ENCODE measurements at regions not wholly inside any gene's neighbourhood (a gene's known extent, or its start where the extent isn't known, plus 50 kb on each side); places are given as distances from the start of the nearest gene placed in this dataset.

DNA sequence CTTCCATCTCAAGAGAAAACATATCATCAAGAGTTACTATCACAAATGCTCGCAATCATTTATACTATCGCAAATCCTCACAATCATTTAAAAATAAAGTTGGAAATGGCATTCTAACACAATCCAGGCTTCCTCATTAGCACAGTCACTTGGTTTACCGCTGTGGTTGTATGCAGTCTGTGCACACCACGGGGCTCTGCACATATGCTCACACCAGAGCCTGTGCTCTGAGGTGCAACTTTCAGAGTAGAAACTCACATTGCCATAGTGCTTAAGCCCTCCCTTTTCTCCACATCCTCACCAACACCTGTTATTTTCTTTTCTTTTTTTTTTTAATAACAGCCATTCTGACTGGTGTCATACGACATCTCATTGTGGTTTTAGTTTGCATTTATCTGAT, 235.6 kb upstream of the KLF6 start:
- no peak for TF ChIP-seq YY1 (IDR thresholded peaks at IDR 0.05; ENCODE audit: low read depth)
- no peak for TF ChIP-seq CREB1 (IDR thresholded peaks at IDR 0.05; ENCODE audit: low read depth)
- no peak for TF ChIP-seq TCF12 (IDR thresholded peaks at IDR 0.05; ENCODE audit: low read depth)
- TF ChIP-seq ZBTB7A (IDR thresholded peaks at IDR 0.05; ENCODE audit: low read depth), result no peak
- no peak for TF ChIP-seq EP300 (IDR thresholded peaks at IDR 0.05; ENCODE audit: borderline replicate concordance)
- TF ChIP-seq EGR1 (IDR thresholded peaks at IDR 0.05), result no peak
- no peak for TF ChIP-seq FOXM1 (IDR thresholded peaks at IDR 0.05; ENCODE audit: borderline replicate concordance, low read depth)
- TF ChIP-seq CEBPB (IDR thresholded peaks at IDR 0.05), result no peak
- TF ChIP-seq, protein P1, sequence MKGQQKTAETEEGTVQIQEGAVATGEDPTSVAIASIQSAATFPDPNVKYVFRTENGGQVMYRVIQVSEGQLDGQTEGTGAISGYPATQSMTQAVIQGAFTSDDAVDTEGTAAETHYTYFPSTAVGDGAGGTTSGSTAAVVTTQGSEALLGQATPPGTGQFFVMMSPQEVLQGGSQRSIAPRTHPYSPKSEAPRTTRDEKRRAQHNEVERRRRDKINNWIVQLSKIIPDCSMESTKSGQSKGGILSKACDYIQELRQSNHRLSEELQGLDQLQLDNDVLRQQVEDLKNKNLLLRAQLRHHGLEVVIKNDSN (IDR thresholded peaks at IDR 0.05), result no peak

- TF ChIP-seq TCF12 (IDR thresholded peaks at IDR 0.05; ENCODE audit: low read depth), result no peak
- no peak for TF ChIP-seq ZBTB7A (IDR thresholded peaks at IDR 0.05; ENCODE audit: low read depth)
- TF ChIP-seq TAF1 (IDR thresholded peaks at IDR 0.05; ENCODE audit: low read depth), result no peak
- TF ChIP-seq CEBPB (IDR thresholded peaks at IDR 0.05), result no peak
- TF ChIP-seq RAD21 (IDR thresholded peaks at IDR 0.05; ENCODE audit: low read depth), result no peak
- no peak for TF ChIP-seq EGR1 (IDR thresholded peaks at IDR 0.05)
- TF ChIP-seq CREB1 (IDR thresholded peaks at IDR 0.05; ENCODE audit: low read depth), result no peak
- no peak for TF ChIP-seq FOXM1 (IDR thresholded peaks at IDR 0.05; ENCODE audit: borderline replicate concordance, low read depth)
- TF ChIP-seq TEAD4 (IDR thresholded peaks at IDR 0.05), result no peak
- TF ChIP-seq, protein P2, sequence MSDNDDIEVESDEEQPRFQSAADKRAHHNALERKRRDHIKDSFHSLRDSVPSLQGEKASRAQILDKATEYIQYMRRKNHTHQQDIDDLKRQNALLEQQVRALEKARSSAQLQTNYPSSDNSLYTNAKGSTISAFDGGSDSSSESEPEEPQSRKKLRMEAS (IDR thresholded peaks at IDR 0.05), result no peak
- no peak for TF ChIP-seq YY1 (IDR thresholded peaks at IDR 0.05; ENCODE audit: low read depth)
- TF ChIP-seq EP300 (IDR thresholded peaks at IDR 0.05; ENCODE audit: borderline replicate concordance), result no peak
- no peak for TF ChIP-seq NFIC (IDR thresholded peaks at IDR 0.05)
- TF ChIP-seq REST (IDR thresholded peaks at IDR 0.05; ENCODE audit: low read depth), result no peak
Observed at GRCh38 chr10:4018054-4018511, 233.1 kb upstream of the KLF6 start.

DNA sequence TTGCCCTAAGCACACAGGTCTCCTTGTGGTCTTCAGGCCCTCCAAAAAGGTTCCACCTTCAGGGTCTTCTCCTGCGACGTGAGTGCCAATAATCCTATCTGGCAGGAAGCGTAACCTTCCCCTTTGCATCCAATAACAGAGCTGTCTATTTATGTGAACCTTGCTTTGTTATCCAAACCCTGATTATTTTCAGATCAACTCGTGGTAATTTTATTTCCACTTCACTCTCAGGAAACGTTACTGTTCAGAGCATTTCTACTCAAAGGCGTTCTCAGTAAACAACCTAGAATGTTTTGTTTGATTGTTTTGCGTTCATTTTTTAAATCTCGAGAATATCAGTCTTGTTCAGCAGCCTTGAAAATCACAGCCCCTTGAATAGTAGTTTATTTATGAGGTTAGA, 232.3 kb upstream of the KLF6 start:
- no peak for TF ChIP-seq CEBPB (IDR thresholded peaks at IDR 0.05)

GRCh38 chr10:4016214-4016740, 231.3 kb upstream of the KLF6 start:
- TF ChIP-seq, protein P2 (IDR thresholded peaks at IDR 0.05), result no peak
- TF ChIP-seq REST (IDR thresholded peaks at IDR 0.05; ENCODE audit: low read depth) (no peak), CEBPB (IDR thresholded peaks at IDR 0.05) (no peak), NFIC (IDR thresholded peaks at IDR 0.05) (no peak), TAF1 (IDR thresholded peaks at IDR 0.05; ENCODE audit: low read depth) (no peak), CREB1 (IDR thresholded peaks at IDR 0.05; ENCODE audit: low read depth) (no peak), ZBTB7A (IDR thresholded peaks at IDR 0.05; ENCODE audit: low read depth) (no peak), TEAD4 (IDR thresholded peaks at IDR 0.05) (no peak), TCF12 (IDR thresholded peaks at IDR 0.05; ENCODE audit: low read depth) (no peak), RAD21 (IDR thresholded peaks at IDR 0.05; ENCODE audit: low read depth) (no peak), EP300 (IDR thresholded peaks at IDR 0.05; ENCODE audit: borderline replicate concordance) (no peak), FOXM1 (IDR thresholded peaks at IDR 0.05; ENCODE audit: borderline replicate concordance, low read depth) (no peak), YY1 (IDR thresholded peaks at IDR 0.05; ENCODE audit: low read depth) (no peak), EGR1 (IDR thresholded peaks at IDR 0.05) (no peak)
- TF ChIP-seq, protein P1 (IDR thresholded peaks at IDR 0.05), result no peak

DNA sequence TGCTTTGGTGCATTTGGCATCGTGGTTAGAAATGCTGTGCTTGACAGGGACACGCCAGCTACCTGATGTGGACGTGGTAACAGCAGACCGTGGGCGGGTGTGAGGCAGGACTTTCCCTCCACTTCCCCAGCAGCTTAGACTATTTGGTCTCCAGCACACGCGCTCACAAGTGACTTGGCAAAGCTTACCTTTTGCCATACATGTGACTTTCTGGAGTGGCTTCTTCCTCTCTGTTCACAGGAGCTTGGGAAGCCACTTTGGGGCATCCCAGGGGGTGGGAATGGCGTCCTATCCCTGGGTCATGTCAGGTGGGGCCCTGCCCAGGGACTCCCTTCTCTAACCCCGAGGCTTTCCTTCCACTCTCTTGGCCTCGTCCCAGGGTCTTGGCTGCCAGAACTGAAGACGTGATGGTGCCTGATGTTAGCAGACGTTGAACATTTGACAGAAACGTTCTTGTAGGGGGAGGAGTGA, 228.7 kb upstream of the KLF6 start:
- TF ChIP-seq TCF12 (IDR thresholded peaks at IDR 0.05; ENCODE audit: low read depth), result no peak
- TF ChIP-seq TEAD4 (IDR thresholded peaks at IDR 0.05), result no peak
- no peak for TF ChIP-seq CREB1 (IDR thresholded peaks at IDR 0.05; ENCODE audit: low read depth)
- no peak for TF ChIP-seq TAF1 (IDR thresholded peaks at IDR 0.05; ENCODE audit: low read depth)
- TF ChIP-seq EGR1 (IDR thresholded peaks at IDR 0.05), result no peak
- no peak for TF ChIP-seq RAD21 (IDR thresholded peaks at IDR 0.05; ENCODE audit: low read depth)
- TF ChIP-seq, protein P2 (IDR thresholded peaks at IDR 0.05), result no peak
- no peak for TF ChIP-seq CEBPB (IDR thresholded peaks at IDR 0.05)
- no peak for TF ChIP-seq YY1 (IDR thresholded peaks at IDR 0.05; ENCODE audit: low read depth)
- no peak for TF ChIP-seq ZBTB7A (IDR thresholded peaks at IDR 0.05; ENCODE audit: low read depth)
- TF ChIP-seq, protein P1 (IDR thresholded peaks at IDR 0.05), result no peak
- no peak for TF ChIP-seq FOXM1 (IDR thresholded peaks at IDR 0.05; ENCODE audit: borderline replicate concordance, low read depth)
- no peak for TF ChIP-seq REST (IDR thresholded peaks at IDR 0.05; ENCODE audit: low read depth)
- no peak for TF ChIP-seq NFIC (IDR thresholded peaks at IDR 0.05)
- no peak for TF ChIP-seq EP300 (IDR thresholded peaks at IDR 0.05; ENCODE audit: borderline replicate concordance)

All from Ishikawa (cell line).